ENCODE measurements at regions not wholly inside any gene's neighbourhood (a gene's known extent, or its start where the extent isn't known, plus 50 kb on each side); places are given as distances from the start of the nearest gene placed in this dataset.

DNA sequence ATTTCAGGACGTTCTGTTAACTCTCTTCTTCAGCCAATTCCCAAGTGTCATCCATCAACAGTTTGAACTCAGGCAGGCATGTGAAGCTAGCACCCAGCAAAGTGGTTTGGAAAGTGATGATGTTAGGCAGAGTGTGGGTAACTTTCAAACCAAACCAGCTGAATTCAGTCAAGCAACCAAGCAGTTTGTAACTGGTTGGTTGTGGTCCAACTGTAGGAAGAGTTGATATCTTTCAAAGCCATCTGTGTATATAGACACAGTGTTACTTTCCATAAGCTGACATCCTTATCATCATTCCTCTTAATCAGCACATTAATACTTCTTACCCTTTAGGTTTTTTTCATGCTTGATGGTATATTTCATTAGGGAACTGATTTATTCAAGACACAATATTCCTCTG, 72.2 kb upstream of the NUPR2 start (continued):
- TF ChIP-seq, protein P1, sequence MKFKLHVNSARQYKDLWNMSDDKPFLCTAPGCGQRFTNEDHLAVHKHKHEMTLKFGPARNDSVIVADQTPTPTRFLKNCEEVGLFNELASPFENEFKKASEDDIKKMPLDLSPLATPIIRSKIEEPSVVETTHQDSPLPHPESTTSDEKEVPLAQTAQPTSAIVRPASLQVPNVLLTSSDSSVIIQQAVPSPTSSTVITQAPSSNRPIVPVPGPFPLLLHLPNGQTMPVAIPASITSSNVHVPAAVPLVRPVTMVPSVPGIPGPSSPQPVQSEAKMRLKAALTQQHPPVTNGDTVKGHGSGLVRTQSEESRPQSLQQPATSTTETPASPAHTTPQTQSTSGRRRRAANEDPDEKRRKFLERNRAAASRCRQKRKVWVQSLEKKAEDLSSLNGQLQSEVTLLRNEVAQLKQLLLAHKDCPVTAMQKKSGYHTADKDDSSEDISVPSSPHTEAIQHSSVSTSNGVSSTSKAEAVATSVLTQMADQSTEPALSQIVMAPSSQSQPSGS (IDR thresholded peaks at IDR 0.05; ENCODE audit: low read length) = no peak
- TF ChIP-seq EZH2 (IDR thresholded peaks at IDR 0.05; ENCODE audit: low read depth, low read length, severe bottlenecking) = no peak
- TF ChIP-seq SIRT6 (IDR thresholded peaks at IDR 0.05; ENCODE audit: low read length) = no peak
- TF ChIP-seq CBX5 (IDR thresholded peaks at IDR 0.05; ENCODE audit: low read depth, low read length) = no peak
- TF ChIP-seq EGR1 (IDR thresholded peaks at IDR 0.05; ENCODE audit: borderline replicate concordance, low read depth, low read length) = no peak

Data from H1 (cell line).